NCI-H2171 (cell line): ENCODE measurements at regions not wholly inside any gene's neighbourhood (a gene's known extent, or its start where the extent isn't known, plus 50 kb on each side); places are given as distances from the start of the nearest gene placed in this dataset.
"Not testable (repeated sequence)": the region's sequence is repeated elsewhere in the genome, so short reads cannot be mapped to it uniquely, and the experiment has no call there.

ENCODE experiments used
- DNase-seq: peaks from one replicate; lab custom pipeline; 2025; lab: John Stamatoyannopoulos, UW

DNA sequence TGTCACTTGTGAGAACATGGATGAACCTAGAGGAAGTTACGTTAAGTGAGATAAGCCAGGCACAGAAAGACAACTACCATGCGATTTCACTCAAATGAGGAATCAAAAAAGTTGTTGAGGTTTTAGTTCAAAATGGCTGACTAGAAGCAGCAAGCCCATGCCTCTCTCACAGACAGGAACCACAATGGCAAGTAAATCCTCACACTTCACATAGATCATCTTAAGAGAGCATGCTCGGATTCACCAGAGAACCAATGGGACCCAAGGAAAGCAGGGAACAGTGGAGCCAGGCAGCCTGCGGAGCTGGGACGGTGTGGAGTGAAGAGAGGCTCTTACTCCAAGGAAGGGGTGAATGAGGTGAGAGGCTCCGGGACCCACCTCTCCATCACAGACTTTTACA is 581.0 kb downstream of the UQCRFS1 start:
- DNase-seq = no peak

DNA sequence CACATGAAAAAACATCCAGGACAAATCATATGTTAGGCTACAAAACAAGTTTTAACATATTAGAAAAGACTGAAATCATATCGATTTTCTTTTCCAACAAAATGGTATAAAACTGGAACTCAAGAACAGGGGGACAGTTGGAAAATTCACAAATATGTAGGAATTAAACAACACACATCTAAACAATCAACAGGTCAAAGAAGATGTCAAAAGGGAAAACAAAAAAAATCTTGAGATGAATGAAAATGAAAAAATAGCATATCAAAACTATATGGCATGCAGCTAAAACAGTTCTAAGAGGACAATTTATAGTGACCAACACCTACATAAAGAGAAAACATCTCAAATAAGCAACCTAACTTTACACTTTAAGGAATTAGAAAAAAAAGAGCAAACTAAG is 585.3 kb downstream of the UQCRFS1 start:
- DNase-seq = no peak

DNA sequence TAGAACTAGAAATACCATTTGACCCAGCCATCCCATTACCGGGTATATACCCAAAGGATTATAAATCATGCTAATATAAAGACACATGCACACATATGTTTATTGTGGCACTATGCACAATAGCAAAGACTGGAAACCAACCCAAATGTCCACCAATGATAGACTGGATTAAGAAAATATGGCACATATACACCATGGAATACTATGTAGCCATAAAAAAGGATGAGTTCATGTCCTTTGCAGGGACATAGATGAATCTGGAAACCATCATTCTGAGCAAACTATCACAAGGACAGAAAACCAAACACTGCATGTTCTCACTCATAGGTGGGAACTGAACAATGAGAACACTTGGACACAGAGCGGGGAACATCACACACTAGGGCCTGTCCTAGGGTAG is 586.5 kb downstream of the UQCRFS1 start:
- DNase-seq = not testable (repeated sequence)

DNA sequence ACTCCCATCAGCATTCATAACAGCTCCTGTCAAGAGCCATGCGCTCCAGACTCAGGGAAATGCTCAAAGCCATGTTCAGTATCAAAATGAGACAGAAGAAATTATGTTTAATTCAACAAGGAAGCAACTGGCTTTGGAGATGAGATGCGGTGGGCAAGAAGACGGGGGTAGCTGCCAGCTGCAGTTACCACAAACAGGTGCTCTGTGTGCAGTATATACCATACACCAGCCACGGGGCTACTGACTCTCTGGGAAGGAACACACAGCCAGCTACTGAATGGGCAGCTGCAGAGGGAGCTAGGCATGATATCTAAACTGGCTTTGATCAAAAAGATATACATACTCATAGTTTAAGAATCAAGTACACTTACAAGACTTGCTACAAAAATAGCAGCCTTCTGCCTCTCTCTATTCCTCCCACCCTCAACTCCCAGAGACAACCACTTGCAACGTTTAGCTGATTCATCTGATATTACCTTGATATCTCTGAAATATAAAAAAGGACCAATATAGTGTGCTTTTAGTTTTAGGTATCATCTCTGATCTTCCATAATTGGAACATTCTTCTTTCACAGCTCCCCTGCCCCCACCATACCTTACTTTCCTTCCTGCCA is 593.0 kb downstream of the UQCRFS1 start:
- DNase-seq = no peak

DNA sequence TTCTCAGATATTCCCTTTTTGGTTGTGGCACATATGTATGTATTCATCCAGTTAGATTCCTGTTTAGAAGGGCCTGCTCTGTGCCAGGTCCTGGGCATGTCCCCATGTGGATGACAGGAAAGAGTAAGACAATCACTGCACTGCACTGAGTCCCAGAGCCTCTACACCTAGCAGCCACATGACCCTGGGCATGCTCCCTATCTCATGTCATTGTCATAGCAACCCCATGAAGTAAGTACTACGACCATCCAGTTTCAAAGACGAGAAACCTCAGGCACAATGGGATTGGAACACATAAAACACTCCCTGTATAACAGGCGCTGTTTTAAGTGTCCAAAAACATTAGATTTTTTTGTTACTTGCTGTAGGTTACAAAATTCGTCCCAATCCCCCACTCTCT is 594.4 kb downstream of the UQCRFS1 start:
- DNase-seq = no peak

DNA sequence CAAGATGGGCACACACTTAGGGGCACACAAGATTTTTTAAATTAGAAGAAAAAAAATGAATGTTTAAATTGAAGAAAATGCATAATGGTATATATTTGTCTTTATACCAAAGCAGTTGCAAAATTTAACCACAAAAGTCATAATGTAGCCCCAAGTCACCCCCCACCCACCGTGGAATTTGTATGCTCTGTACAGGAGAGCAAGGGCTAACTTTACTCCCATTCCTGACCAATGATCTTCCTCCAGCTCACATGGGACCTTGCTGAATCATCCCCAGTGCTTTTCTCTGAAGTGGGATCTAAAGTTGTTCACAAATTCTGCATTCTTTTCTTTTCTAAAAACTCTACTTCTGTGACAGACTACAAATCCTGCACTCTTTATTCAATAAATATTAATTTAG is 597.0 kb downstream of the UQCRFS1 start:
- no peak for DNase-seq

DNA sequence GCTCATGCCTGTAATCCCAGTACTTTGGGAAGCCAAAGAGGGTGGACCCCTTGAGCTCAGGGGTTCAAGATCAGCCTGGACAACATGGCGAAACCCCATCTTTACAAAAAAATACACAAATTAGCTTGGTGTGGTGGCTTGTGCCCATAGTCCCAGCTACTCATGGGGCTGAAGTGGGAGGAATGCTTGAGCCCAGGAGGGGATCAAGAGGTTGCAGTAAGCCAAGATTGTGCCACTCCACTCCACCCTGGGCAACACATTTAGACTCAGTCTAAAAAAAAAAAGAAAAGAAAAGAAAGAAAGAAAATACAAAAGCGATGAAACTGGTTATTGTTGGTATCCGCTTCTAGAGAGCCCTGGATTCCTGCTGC is 597.4 kb downstream of the UQCRFS1 start:
- no peak for DNase-seq

DNA sequence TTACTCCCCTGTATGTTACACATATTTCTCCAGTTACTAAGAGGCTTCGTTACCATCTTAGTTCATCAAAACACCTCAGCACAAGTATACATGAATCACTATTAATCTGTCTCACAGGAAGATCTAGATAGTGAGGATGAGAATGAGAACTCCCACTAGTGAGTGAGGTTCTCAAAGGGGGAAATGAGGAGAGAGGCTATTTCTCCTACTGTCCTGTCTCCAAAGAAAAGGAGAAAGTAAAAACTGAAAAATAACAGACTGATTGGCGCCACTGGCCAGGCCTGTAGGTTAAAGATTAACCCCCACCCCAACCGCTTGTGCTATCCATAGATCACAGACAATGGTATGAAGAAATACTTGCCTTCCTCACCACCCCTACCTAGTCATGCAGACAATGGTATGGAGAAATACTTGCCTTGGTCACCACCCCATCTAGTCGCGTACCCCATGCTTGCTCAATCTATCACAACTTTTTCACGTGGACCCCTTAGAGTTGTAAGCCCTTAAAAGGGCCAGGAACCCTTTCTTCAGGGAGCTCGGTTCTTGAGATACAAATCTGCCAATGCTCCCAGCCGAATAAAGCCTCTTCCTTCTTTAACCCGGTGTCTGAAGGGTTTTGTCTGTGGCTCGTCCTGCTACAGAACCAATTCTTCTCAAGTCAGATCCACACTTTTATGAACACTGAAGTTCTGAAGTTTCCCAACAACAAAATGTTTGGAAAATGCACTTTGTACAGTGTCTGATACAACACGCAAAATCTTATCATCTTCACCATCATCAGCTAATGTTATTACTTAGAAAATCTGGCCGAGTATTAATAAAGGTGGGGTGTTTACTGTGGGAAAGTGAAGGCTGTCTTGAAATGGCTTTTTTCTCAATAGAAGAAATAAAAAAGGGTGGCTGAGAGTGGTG is 598.1 kb downstream of the UQCRFS1 start:
- DNase-seq = no peak

DNA sequence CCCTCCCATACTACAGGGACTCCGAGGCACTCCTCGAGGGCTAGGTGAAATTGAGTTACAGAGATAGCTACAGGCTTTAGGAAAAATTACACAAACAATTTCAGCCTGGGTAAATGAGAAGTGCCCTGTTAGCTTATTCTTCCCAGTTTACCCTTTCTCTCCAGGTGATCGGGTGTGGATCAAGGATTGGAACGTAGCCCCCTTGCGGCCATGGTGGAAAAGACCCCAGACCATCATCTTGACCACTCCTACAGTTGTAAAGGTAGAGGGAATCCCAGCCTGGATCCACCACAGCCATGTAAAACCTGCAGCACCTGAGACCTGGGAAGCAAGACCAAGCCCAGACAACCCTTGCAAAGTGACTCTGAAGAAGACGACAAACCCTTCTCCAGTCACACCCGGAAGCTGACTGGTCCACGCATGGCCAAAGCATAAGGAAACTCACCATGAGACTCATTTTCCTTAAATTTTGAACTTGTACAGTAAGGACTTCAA is 600.6 kb downstream of the UQCRFS1 start:
- DNase-seq = no peak

DNA sequence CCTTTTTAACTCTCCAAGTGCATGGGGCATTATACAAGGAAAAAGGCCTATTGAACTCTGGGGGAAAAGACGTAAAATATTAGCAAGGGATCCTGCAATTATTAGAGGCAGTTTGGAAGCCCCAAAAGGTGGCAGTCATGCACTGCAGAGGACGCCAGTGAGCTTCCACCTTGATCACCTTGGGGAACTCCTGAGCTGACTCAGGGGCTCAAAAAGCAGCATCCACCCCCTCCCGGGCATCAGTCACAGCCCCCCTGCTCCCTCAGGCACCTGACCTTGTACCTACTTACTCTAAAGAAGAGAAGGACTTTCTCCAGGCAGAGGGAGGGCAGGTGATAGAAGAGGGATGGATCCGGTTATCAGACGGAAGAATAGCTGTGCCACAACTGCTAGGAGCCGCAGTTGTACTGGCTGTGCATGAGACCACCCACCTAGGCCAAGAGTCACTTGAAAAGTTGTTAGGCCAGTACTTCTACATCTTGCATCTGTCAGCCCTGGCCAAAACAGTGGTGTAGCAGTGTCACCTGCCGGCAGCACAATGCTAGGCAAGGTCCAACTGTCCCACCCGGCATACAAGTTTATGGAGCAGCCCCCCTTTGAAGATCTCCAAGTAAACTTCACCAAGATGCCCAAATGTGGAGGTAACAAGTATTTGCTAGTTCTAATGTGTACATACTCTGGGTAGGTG is 601.6 kb downstream of the UQCRFS1 start:
- DNase-seq = not testable (repeated sequence)

DNA sequence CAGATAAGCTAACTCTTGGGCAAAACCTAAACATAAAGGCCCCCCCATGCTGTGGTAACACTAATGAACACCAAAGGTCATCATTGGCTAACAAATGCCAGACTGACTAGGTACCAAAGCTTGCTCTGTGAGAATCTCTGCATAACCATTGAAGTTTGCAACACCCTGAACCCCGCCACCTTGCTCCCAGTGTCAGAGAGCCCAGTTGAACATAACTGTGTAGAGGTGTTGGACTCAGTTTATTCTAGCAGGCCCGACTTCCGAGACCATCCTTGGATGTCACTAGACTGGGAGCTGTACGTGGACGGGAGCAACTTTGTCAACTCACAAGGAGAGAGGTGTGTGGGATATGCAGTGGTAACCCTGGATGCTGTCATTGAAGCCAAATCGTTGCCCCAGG is 602.2 kb downstream of the UQCRFS1 start:
- no peak for DNase-seq

DNA sequence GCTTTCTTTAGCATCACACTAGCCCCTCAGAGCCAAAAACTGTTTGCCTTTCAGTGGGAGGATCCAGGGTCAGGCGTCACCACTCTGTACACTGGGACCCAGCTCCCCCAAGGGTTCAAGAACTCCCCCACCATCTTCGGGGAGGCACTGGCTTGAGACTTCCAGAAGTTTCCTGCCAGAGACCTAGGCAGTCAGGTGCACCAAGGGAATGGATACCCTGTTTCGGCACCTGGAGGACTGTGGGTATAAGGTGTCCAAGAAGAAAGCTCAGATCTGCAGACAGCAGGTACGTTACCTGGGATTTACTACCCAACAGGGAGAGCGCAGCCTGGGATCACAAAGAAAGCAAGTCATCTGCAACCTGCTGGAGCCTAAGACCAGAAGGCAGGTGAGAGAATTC is 603.0 kb downstream of the UQCRFS1 start:
- no peak for DNase-seq

DNA sequence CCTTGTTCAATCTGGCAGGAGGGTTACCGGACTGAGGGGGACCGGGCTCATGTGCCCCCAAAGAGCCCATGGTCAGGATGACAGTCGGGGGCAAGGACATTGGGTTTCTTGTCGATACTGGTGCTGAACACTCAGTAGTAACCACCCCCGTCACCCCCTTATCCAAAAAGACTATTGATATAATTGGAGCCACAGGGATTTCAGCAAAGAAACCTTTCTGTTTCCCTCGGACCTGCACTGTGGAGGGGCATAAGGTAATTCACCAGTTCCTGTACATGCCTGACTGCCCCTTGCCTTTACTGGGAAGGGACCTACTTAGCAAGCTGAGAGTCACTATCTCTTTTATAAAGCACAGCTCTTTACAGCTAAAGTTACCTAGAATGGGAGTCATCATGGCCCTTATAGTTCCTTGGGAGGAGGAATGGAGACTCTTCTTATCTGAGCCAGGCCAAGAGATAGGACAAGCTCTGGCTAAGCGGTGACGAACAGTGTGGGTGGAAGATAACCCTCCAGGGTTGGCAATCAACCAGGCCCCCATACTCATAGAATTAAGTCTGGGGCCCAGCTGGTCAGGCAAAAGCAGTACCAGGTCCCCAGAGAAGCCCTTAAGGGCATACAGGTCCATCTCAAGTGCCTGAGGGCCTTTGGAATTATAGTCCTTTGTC is 603.7 kb downstream of the UQCRFS1 start:
- no peak for DNase-seq

DNA sequence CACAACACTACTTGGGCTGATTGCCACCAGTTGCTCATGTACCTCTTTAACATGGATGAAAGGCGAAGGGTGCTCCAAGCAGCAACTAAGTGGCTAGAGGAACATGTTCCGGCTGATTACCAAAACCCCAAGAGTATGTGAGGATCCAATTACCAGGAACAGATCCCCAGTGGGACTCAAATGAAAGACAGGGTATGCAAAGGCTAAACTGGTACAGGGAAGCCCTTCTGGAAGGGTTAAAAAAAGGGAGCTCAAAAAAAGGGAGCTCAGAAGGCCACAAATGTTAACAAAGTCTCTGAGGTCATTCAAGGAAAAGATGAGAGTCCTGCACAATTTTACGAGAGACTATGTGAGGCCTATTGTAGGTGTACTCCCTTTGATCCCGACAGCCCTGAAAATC is 604.7 kb downstream of the UQCRFS1 start:
- no peak for DNase-seq

DNA sequence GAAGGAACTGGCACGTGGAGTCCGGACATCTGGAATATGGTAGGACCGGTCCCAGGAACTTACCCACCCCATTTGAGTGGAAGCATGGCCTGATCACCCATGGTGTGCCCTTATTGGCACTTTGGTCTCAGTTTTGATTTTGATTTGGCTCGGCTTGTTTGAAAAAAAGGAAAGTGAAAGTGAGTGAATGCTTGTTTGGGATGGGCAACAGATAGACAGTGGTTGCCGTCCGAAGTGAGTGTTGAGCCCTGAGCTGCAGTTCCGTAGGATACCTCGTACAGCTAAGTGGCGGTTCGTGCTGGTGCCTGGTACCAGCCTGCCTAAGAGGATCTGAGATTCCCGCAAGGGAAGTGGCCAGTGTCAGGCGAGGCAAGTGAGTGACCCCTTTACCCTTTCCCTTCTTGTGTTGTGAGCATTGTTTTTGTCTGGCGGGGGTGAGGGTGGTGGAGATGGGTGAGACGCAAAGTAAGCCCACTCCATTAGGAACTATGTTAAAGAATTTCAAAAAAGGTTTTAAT is 605.8 kb downstream of the UQCRFS1 start:
- no peak for DNase-seq

DNA sequence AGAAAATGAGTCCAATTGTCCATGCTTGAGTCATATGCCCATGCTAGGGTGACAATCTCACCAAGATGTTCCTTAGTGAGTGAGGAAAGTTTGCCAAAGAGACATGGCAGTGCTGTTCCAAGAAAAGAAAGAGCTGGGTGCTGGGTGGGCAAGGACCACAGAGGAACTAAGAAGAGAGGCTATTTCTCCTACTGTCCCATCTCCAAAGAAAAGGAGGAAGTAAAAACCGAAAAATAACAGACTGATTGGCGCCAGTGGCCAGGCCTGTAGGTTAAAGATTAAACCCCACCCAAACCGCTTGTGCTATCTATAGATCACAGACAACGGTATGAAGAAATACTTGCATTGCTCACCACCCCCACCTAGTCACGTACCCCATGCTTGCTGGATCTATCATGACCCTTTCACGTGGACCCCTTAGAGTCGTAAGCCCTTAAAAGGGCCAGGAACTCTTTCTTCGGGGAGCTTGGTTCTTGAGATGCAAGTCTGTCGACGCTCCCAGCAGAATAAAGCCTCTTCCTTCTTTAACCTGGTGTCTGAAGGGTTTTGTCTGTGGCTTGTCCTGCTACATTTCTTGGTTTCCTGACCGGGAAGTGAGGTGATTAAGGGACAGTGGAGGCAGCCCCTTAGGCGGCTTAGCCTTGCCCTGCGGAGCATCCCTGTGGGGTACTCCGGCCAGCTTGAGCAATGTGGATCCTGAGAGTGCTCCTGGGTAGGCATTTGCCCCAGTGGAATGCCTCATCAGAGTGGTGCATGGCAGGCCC is 606.5 kb downstream of the UQCRFS1 start:
- DNase-seq = no peak

DNA sequence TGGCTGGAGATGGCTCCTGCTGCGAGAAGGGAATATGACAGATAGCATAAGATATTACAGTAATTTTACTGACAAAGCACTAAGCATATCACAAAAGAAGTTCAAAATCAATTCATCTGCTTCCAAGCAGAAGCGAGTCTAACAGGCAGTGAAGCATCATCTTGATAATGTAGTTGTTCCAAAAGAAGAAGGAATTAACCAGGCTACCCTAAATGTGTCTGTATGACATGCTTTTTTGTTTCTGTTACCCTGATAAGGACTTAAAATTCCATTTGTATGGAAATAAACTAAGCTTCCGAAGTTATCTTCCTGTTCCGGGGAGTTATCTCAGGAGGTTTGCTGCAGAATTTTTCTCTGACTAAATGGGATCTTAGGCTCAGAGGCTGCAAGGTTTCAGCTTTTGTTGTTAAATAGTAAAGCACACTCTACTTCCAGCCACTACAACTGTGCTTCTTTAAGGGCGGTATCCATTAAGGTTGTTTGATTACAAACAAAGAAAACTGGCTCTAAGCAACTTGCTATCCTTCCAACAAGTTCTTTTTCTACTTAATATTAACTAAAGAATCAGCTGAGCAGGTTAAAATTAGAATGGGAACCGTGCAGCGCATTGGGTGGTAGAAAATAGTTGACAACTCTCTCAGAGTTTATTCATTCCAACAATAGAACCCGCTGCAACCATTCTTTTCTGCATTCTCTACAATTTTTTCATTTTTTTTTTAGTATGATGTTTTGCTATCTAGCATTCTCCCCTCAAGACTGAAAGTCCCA is 607.3 kb downstream of the UQCRFS1 start:
- DNase-seq = no peak

DNA sequence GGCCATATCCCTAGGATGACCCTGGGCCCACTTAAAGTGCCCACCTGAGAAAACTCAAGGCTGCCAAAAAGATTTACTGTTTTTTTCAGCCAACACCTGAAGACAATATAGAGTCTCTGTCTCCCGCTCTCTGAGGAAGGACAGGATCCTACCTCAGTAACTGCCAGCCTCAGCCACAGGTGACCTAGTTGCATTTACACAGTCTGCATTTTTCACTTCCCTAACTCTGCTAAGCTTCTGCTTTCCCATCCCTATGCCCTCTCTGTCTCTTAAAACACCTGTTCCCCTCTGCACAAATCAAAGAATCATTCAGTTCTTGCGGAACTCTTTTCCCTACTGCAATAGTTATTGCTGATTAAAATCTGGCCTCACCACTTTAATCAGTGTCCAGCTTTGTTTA is 609.5 kb downstream of the UQCRFS1 start:
- DNase-seq = no peak

DNA sequence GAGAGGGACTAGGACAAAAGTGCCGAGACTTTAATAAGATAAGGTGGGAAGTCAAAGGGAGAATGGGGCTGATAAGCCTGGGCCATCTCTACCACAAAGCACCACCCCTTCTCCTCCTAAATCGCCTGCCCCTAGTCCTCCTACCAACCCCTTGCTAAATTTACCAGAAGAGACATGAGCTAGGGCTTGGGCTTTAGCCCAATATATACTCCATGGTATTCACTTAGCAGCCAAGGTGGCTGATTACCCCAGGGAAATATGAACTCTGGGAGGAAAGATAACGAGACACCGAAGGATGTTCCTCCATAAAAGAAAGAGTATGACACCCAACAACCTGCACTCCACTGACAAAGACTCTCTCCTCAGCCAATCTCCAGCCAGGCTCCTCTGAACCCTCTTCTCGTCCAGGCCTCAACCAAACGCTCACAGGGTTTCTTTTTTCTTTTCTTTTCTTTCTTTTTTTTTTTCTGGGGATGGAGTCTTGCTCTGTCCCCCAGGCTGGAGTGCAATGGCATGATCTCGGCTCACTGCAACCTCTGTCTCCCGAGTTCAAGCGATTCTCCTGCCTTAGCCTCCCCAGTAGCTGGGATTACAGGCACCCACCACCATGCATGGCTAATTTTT is 610.2 kb downstream of the UQCRFS1 start:
- no peak for DNase-seq
